IMR-90 (cell line): ENCODE measurements at regions not wholly inside any gene's neighbourhood (a gene's known extent, or its start where the extent isn't known, plus 50 kb on each side); places are given as distances from the start of the nearest gene placed in this dataset.
"Not testable (repeated sequence)": the region's sequence is repeated elsewhere in the genome, so short reads cannot be mapped to it uniquely, and the experiment has no call there.

Experiments used
- ATAC-seq: fragments of 200-7000 bp; cut with Tn5 transposase; 2 replicates; pipeline ENCODE4 v1.9.1; 2020; ENCODE audit warnings: low read depth, mild to moderate bottlenecking, moderate library complexity
- BruUV-seq: library from RNA; stranded (reverse); fragments of 400-500 nt; replicated peaks from 2 replicates; lab custom pipeline; 2021; lab: Mats Ljungman, UMichigan
- CTCF ChIA-PET: fragments of 300-600 bp; formaldehyde crosslinking; extraction: SDS; loops from one replicate; lab custom pipeline; 2021; ENCODE audit warnings: antibody characterized with exemption; lab: Yijun Ruan, JAX
- POLR2A ChIA-PET: fragments of 300-600 bp; sonication (Branson Sonifier 250); formaldehyde crosslinking; loops from one replicate; lab custom pipeline; 2022; ENCODE audit warnings: antibody characterized with exemption; ENCODE audit not compliant: unreplicated experiment; lab: Charles Lee
- DNase-seq: peaks from one replicate; pipeline ENCODE4 v3.0.0; 2013
- H2AFZ ChIP-seq: replicated peaks from 2 replicates; pipeline ENCODE3; 2013; ENCODE audit warnings: low read length, mild to moderate bottlenecking; ENCODE audit not compliant: poor library complexity
- H2AK5ac ChIP-seq: 2 replicates; pipeline ENCODE4 v1.6.1; 2013; ENCODE audit warnings: low read depth, low read length, inconsistent platforms
- H2AK9ac ChIP-seq: replicated peaks from 2 replicates; pipeline ENCODE3; 2013; ENCODE audit warnings: mild to moderate bottlenecking, low read depth, low read length, moderate library complexity; ENCODE audit not compliant: poor library complexity
- H2BK120ac ChIP-seq: 2 replicates; pipeline ENCODE4 v1.6.1; 2013; ENCODE audit warnings: low read depth, low read length, inconsistent platforms
- H2BK15ac ChIP-seq: 3 replicates; pipeline ENCODE4 v1.6.1; 2013; ENCODE audit warnings: low read depth, low read length, inconsistent platforms
- H2BK20ac ChIP-seq: 2 replicates; pipeline ENCODE4 v1.6.1; 2013; ENCODE audit warnings: low read depth, mild to moderate bottlenecking, inconsistent platforms, low read length, moderate library complexity
- H2BK5ac ChIP-seq: 2 replicates; pipeline ENCODE4 v1.6.1; 2013; ENCODE audit warnings: mild to moderate bottlenecking, low read depth, low read length, inconsistent platforms; ENCODE audit not compliant: poor library complexity, severe bottlenecking
- H3K14ac ChIP-seq: replicated peaks from 2 replicates; pipeline ENCODE4 v1.6.1; 2013; ENCODE audit warnings: low read depth, low read length, inconsistent platforms
- H3K18ac ChIP-seq: 2 replicates; pipeline ENCODE4 v1.6.1; 2013; ENCODE audit warnings: low read depth, low read length, control low read depth
- H3K23ac ChIP-seq: 2 replicates; pipeline ENCODE4 v1.6.1; 2013; ENCODE audit warnings: low read depth, low read length, inconsistent platforms
- H3K27ac ChIP-seq: 2 replicates; pipeline ENCODE4 v1.5.1; 2013; ENCODE audit warnings: mild to moderate bottlenecking, control low read depth, low read length; ENCODE audit not compliant: insufficient read depth
- H3K27me3 ChIP-seq: 2 replicates; pipeline ENCODE4 v1.6.1; 2013; ENCODE audit warnings: low read length; ENCODE audit not compliant: control insufficient read depth, insufficient read depth
- H3K36me3 ChIP-seq: 2 replicates; pipeline ENCODE4 v1.6.1; 2013; ENCODE audit warnings: low read length, mixed read lengths; ENCODE audit not compliant: control insufficient read depth, insufficient read depth
- H3K4ac ChIP-seq: 2 replicates; pipeline ENCODE4 v1.6.1; 2013; ENCODE audit warnings: low read depth, low read length, inconsistent platforms
- H3K4me1 ChIP-seq: 2 replicates; pipeline ENCODE4 v1.6.1; 2013; ENCODE audit warnings: low read length, mixed read lengths; ENCODE audit not compliant: control insufficient read depth, insufficient read depth
- H3K4me2 ChIP-seq: 2 replicates; pipeline ENCODE4 v1.6.1; 2013; ENCODE audit warnings: low read depth, mild to moderate bottlenecking, control low read depth, low read length, moderate library complexity
- H3K4me3 ChIP-seq: 2 replicates; pipeline ENCODE4 v1.5.1; 2013; ENCODE audit warnings: low read depth, mild to moderate bottlenecking, control low read depth, low read length, moderate library complexity; ENCODE audit not compliant: insufficient read depth
- H3K56ac ChIP-seq: 2 replicates; pipeline ENCODE4 v1.6.1; 2013; ENCODE audit warnings: low read length, inconsistent platforms; ENCODE audit not compliant: insufficient read depth; ENCODE audit errors: extremely low read depth
- H3K79me1 ChIP-seq, 2 experiments: 2 replicates each; pipeline ENCODE4 v1.6.1; 2013; ENCODE audit warnings: low read length in 2 of 2, inconsistent platforms in 1 of 2, low read depth in 1 of 2
- H3K9ac ChIP-seq: 2 replicates; pipeline ENCODE4 v1.6.1; 2013; ENCODE audit warnings: low read depth, low read length, control low read depth
- H3K9me1 ChIP-seq: 2 replicates; pipeline ENCODE4 v1.6.1; 2013; ENCODE audit warnings: low read length, inconsistent platforms; ENCODE audit not compliant: insufficient read depth
- H3K9me3 ChIP-seq: 2 replicates; pipeline ENCODE4 v1.6.1; 2013; ENCODE audit warnings: low read length; ENCODE audit not compliant: control insufficient read depth, insufficient read depth
- H4K20me1 ChIP-seq: 2 replicates; pipeline ENCODE4 v1.6.1; 2013; ENCODE audit warnings: low read length, inconsistent platforms; ENCODE audit not compliant: insufficient read depth
- H4K5ac ChIP-seq: 2 replicates; pipeline ENCODE4 v1.6.1; 2013; ENCODE audit warnings: mild to moderate bottlenecking, low read depth, low read length, control low read depth
- H4K8ac ChIP-seq, 2 experiments: 2 replicates each; pipeline ENCODE4 v1.6.1; 2013; ENCODE audit warnings: low read depth in 2 of 2, low read length in 2 of 2, control low read depth in 1 of 2, inconsistent platforms in 1 of 2
- H4K91ac ChIP-seq: 2 replicates; pipeline ENCODE4 v1.6.1; 2013; ENCODE audit warnings: low read depth, low read length, inconsistent platforms; ENCODE audit not compliant: insufficient read depth
- WGBS, 2 experiments: methylation state at CpG; one replicate each; pipeline versions ENCODE4 v1.1.5 to v1.1.7; 2013; ENCODE audit warnings: missing lambda C conversion rate in 2 of 2; ENCODE audit not compliant: insufficient read length in 1 of 2; ENCODE audit errors: extremely low coverage in 2 of 2; 5-methylcytosine and 5-hydroxymethylcytosine counted together
- dilution Hi-C: fragments of 300-500 bp; cut with HindIII; formaldehyde crosslinking; loops from one replicate; pipeline ENCODE4 v1.14.3; 2018; ENCODE audit warnings: low sequenced_read_pairs; ENCODE audit not compliant: unreplicated experiment
- in situ Hi-C: fragments of 300-500 bp; cut with MboI; formaldehyde crosslinking; loops from 3 replicates; pipeline ENCODE4 v1.14.3; 2019; ENCODE audit warnings: low sequenced_read_pairs, inconsistent platforms, mixed read lengths
- intact Hi-C: fragments of 100-400 bp; cut with micrococcal nuclease; formaldehyde crosslinking; loops from 2 replicates; pipeline ENCODE4 v1.10.0; 2022

DNA sequence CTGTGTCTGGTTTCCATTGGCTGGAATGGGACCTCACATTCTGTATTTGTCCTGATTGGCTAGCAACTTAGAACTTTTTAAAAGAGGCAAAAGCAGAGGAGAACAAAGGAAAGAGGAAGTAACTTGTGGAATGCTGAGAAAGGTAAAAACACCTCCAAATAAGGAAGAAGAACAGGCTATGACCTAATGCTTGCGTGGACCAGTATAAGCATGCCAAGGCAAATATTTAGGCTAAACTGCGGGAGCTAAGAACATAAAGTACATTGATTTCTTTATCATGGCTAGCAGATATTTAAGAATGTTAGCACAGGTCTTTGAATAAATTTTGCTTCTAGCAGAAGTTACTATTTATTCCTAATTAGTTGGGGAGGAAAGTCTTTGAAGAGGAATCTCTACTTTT is 59.5 kb upstream of the MAP10 start:
- H3K4me3 ChIP-seq, H3K23ac ChIP-seq, H2AK9ac ChIP-seq, H3K4ac ChIP-seq, H4K91ac ChIP-seq, H3K27me3 ChIP-seq, H2BK15ac ChIP-seq, ATAC-seq, H4K5ac ChIP-seq, H3K4me2 ChIP-seq, H4K8ac ChIP-seq, H3K27ac ChIP-seq, in situ Hi-C loops, H2AFZ ChIP-seq, POLR2A ChIA-PET, H3K56ac ChIP-seq, H3K9me1 ChIP-seq, H3K36me3 ChIP-seq, H3K18ac ChIP-seq, H4K20me1 ChIP-seq, H2BK5ac ChIP-seq, H3K9ac ChIP-seq, H3K4me1 ChIP-seq, intact Hi-C loops, H3K14ac ChIP-seq, H2AK5ac ChIP-seq, H3K79me1 ChIP-seq, BruUV-seq, CTCF ChIA-PET, dilution Hi-C loops, H2BK120ac ChIP-seq: not testable (repeated sequence)
- no CpG with 5 or more reads among the region's 2 CpGs for WGBS, 2 experiments
- H2BK20ac ChIP-seq = 0 out of 2 replicates have a peak overlapping the region, but pooled peaks have one; percentile 19
- DNase-seq = peak; percentile 6
- H3K9me3 ChIP-seq = peaks cover 11% of the 10 kb centered on the region
